ENCODE measurements at regions not wholly inside any gene's neighbourhood (a gene's known extent, or its start where the extent isn't known, plus 50 kb on each side); places are given as distances from the start of the nearest gene placed in this dataset.

DNA sequence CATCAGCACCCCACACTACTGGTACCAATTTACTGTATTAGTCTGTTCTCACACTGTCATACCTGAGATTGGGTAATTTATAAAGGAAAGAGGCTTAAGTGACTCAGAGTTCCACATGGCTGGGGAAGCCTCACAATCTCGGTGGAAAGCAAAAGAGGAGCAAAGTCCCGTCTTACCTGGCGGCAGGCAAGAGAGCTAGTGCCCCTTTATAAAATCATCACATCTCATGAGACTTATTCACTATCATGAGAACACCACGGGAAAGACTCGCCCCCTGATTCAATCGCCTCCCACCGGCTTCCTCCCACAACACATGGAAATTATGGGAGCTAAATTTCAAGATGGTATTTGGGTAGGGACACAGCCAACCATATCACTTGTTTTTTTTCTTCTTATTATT is 717.2 kb downstream of the TRIB2 start:
- TF ChIP-seq, protein P1, sequence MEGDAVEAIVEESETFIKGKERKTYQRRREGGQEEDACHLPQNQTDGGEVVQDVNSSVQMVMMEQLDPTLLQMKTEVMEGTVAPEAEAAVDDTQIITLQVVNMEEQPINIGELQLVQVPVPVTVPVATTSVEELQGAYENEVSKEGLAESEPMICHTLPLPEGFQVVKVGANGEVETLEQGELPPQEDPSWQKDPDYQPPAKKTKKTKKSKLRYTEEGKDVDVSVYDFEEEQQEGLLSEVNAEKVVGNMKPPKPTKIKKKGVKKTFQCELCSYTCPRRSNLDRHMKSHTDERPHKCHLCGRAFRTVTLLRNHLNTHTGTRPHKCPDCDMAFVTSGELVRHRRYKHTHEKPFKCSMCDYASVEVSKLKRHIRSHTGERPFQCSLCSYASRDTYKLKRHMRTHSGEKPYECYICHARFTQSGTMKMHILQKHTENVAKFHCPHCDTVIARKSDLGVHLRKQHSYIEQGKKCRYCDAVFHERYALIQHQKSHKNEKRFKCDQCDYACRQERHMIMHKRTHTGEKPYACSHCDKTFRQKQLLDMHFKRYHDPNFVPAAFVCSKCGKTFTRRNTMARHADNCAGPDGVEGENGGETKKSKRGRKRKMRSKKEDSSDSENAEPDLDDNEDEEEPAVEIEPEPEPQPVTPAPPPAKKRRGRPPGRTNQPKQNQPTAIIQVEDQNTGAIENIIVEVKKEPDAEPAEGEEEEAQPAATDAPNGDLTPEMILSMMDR (IDR thresholded peaks at IDR 0.05 in 4 of 5, conservative IDR thresholded peaks at IDR 0.05 in 1 of 5), result no peak
- no peak for TF ChIP-seq POLR2A (IDR thresholded peaks at IDR 0.05)

Measured in gastrocnemius medialis (tissue), 4 donors.